Adipocyte (in vitro differentiated cells): ENCODE measurements at regions not wholly inside any gene's neighbourhood (a gene's known extent, or its start where the extent isn't known, plus 50 kb on each side); places are given as distances from the start of the nearest gene placed in this dataset.

ENCODE experiments used
- DNase-seq: peaks from one replicate; pipeline ENCODE4 v3.0.0-alpha.2; 2015; ENCODE audit warnings: low read depth
- H3K27me3 ChIP-seq: replicated peaks from 2 replicates; pipeline ENCODE4 v1.7.0; 2013; ENCODE audit warnings: mild to moderate bottlenecking, low read length, moderate library complexity; ENCODE audit not compliant: control insufficient read depth, insufficient read depth
- H3K36me3 ChIP-seq: 2 replicates; pipeline ENCODE4 v1.7.0; 2013; ENCODE audit warnings: low read length, mild to moderate bottlenecking, moderate library complexity; ENCODE audit not compliant: control insufficient read depth, insufficient read depth, severe bottlenecking
- H3K4me1 ChIP-seq: 2 replicates; pipeline ENCODE4 v1.7.0; 2013; ENCODE audit warnings: mild to moderate bottlenecking, low read length, moderate library complexity; ENCODE audit not compliant: control insufficient read depth, insufficient read depth
- H3K4me3 ChIP-seq: 2 replicates; pipeline ENCODE4 v1.7.0; 2013; ENCODE audit warnings: mild to moderate bottlenecking, low read length, moderate library complexity
- H3K9ac ChIP-seq: 2 replicates; pipeline ENCODE4 v1.7.0; 2013; ENCODE audit warnings: mild to moderate bottlenecking, low read length, moderate library complexity
- H3K9me3 ChIP-seq: 2 replicates; pipeline ENCODE4 v1.7.0; 2013; ENCODE audit warnings: mild to moderate bottlenecking, low read length, moderate library complexity; ENCODE audit not compliant: control insufficient read depth

DNA sequence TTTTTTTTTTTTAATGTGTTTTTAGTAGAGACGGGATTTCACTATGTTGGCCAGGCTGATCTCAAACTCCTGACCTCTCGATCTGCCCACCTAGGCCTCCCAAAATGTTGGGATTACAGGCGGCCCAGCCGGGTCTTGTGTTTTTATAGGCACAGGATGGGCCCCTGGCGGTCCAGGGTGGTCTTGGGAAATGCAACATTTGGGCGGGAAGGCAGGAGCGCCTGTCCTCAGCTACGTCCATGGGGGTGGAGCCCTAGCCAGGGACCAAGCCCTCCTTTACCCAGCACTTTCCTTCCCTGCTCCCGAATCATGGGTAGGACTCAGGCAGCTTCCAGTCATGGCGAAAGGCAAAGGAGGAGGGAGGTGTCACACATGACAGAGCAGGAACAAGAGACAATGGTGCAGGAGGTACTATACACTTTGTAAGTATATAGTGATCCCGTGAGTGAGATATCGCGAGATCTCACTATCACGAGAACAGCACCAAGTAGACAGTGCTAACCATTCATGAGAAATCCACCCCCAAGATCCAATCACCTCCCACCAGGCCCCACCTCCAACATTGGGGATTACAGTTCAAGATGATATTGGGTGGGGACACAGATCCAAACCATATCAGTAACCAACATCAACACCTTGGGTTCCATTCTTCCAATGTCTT, 226.7 kb upstream of the WSCD1 start:
- no peaks in the 10 kb centered on the region for H3K36me3 ChIP-seq
- no peak overlapping the region for H3K4me3 ChIP-seq
- H3K27me3 ChIP-seq, result no peaks in the 10 kb centered on the region
- no peaks in the 10 kb centered on the region for H3K4me1 ChIP-seq
- H3K9me3 ChIP-seq, result no peaks in the 10 kb centered on the region
- DNase-seq, result no peak
- no peak overlapping the region for H3K9ac ChIP-seq

DNA sequence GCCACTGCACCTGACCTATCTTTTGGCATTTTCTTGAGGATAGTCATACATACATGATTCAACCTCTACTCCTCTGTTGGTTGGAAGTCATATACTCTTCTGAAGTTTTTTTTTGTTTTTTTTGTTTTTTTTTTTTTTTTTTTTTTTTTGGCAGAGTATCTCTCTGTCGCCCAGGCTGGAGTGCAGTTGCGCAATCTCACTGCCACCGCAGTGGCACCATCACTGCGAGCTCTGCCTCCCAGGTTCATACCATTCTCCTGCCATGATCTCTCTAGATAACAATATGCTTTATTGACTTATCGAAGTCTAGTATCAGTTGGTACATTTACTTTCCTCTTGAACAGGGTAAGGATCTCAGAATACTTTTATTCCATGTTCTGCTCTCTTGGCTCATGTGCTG, 224.2 kb upstream of the WSCD1 start:
- H3K9me3 ChIP-seq, result no peaks in the 10 kb centered on the region
- no peak for DNase-seq

DNA sequence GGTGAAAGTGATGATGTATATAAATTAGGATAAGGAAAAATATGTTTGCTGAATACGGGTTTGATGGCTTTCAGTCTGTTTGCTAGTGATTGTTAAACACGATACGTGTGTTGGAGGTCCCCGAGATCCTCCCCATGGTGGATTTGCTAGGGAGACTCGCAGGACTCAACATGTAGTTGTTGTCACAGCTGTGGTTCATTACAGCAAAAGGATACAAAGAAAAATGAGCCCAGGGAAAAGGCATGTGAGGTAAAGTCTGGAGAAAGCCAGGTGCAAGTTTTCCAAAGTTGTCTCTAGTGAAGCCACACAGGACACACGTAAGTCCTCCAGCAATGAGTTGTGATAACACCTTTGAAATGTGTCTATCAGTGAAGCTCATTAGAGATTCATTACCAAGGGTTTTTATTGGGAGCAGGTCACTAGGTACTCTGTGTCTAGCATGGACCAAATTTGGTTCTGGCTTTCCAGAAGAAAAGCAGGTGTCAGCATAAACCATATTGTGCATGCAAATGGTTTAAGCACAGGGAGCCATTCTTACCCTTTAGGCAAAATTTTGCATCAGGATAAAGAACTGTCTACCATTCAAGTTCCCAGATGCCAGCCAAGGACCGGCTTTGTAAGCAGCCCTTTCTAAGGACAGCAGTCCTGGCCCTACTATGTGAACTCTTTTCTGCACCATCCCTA, 215.2 kb upstream of the WSCD1 start:
- Histone ChIP-seq H3K36me3 (no peaks in the 10 kb centered on the region), H3K27me3 (no peaks in the 10 kb centered on the region)

More for the DNA sequence above, 224.2 kb upstream of the WSCD1 start:
- Histone ChIP-seq H3K4me3 (no peak overlapping the region), H3K9ac (no peak overlapping the region), H3K36me3 (no peaks in the 10 kb centered on the region), H3K27me3 (no peaks in the 10 kb centered on the region), H3K4me1 (no peaks in the 10 kb centered on the region)

DNA sequence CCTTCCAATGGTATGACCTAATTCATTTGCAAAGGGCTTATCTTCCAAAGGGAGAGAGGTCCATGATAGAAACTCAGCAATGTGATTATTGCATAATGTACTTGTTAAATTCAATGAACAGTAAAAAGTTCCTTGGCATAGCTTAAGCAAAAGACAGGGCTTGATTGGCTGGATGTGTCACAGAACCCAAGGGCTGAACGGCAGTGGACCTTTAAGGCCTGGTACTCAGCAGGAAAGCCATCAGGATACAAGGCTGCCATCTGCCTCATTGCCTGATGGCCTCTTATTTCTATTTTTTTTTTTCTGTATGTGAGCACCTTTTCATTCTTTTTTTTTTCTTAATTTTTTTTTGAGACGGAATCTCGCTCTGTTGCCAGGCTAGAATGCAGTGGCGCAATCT, 208.9 kb upstream of the WSCD1 start:
- H3K27me3 ChIP-seq, result peaks cover 16% of the 10 kb centered on the region
- H3K4me1 ChIP-seq, result no peaks in the 10 kb centered on the region
- H3K9ac ChIP-seq, result no peak overlapping the region
- no peaks in the 10 kb centered on the region for H3K36me3 ChIP-seq
- peaks cover 3% of the 10 kb centered on the region for H3K9me3 ChIP-seq
- no peak overlapping the region for H3K4me3 ChIP-seq
- no peak for DNase-seq

More for the DNA sequence above, 215.2 kb upstream of the WSCD1 start:
- H3K9me3 ChIP-seq, result no peaks in the 10 kb centered on the region
- no peak overlapping the region for H3K4me3 ChIP-seq
- H3K9ac ChIP-seq, result no peak overlapping the region
- no peak for DNase-seq
- H3K4me1 ChIP-seq, result no peaks in the 10 kb centered on the region

DNA sequence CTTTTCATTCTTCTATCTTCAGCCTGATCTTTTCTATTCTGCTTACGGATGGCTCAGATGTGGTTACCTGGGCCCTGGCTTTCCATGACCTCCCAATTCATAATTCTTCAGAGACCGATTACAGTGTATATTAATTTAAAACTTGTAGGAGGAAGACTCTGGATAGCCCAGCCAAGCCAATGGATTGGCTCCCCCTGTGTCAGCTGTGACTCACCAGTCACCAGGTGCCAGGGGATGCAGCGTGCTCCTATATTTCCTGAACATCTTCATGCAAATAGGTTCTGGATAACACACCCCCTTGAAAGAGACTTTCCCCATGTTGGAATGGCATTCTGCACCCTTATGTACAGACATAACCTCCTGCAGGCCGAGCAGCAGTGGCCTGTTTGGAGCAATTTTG, 208.3 kb upstream of the WSCD1 start:
- Histone ChIP-seq H3K9me3 (peaks cover 3% of the 10 kb centered on the region), H3K4me3 (no peak overlapping the region), H3K36me3 (no peaks in the 10 kb centered on the region), H3K27me3 (peaks cover 20% of the 10 kb centered on the region), H3K9ac (no peak overlapping the region), H3K4me1 (no peaks in the 10 kb centered on the region)
- DNase-seq, result no peak

DNA sequence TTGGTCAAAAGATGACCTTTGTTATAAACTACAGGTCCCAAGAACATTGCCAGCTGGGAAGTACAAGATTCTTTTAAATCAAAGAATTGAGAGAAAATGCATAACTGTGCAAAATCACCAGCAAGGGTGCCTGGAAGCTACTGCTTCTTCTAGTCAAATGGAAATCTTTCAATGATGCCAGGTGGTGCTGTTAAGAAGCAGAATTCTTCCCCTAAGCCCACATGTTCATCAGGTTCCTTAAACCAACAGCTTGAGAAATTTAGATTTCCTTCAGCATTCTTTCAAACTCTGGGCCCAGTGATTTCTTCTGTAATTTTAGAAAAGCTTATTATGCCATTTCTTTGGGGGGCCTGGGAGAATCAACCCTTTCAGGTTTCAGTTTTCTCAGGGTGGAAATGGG, 207.8 kb upstream of the WSCD1 start:
- Histone ChIP-seq H3K36me3 (no peaks in the 10 kb centered on the region), H3K9me3 (peaks cover 3% of the 10 kb centered on the region), H3K9ac (no peak overlapping the region), H3K27me3 (peaks cover 25% of the 10 kb centered on the region), H3K4me3 (no peak overlapping the region), H3K4me1 (no peaks in the 10 kb centered on the region)
- no peak for DNase-seq

DNA sequence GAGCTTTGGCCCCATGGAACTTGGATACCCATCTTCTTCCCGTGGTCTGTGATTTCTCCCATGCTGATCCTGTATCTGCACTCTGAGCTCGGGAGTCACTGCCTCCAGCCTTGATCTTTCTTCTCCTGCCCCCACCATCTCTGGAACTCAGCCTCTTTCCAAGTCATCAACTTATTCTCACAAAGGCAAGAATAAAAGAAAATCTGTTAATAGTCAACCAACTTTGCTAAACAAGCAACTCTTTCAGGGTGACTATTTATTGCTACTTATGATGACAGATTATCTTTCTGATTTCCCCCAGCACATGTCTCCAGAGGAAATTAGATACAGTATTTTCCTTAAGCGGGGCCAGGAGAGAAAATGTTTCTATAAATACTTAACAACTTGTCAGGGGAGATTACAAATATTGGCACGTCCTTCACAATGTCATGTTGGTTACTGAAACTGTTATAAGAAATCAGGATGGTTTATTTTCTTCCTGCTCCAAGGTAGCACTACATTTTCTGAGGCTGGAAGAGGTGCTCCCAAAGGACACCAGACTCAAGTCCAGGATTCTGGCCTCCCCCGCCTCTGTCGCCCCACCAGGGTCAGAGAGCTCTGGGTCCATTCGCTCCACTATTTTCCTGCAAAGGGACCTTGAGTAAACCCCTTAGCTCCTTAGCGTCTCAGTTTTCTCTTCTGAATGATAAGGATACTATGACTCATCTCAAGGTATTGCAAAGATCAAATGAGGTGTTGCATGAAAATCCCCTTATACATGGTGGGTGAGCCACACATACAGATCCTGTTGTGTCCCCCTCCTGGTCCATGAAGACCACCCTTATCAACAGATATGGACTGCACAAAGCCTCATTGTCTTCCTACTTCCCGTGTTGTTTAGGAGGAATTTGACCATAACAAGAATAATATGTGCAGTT, 205.2 kb upstream of the WSCD1 start:
- Histone ChIP-seq H3K27me3 (peaks cover 27% of the 10 kb centered on the region), H3K36me3 (no peaks in the 10 kb centered on the region), H3K4me3 (no peak overlapping the region), H3K9ac (no peak overlapping the region), H3K4me1 (no peaks in the 10 kb centered on the region), H3K9me3 (peaks cover 3% of the 10 kb centered on the region)
- DNase-seq, result no peak

DNA sequence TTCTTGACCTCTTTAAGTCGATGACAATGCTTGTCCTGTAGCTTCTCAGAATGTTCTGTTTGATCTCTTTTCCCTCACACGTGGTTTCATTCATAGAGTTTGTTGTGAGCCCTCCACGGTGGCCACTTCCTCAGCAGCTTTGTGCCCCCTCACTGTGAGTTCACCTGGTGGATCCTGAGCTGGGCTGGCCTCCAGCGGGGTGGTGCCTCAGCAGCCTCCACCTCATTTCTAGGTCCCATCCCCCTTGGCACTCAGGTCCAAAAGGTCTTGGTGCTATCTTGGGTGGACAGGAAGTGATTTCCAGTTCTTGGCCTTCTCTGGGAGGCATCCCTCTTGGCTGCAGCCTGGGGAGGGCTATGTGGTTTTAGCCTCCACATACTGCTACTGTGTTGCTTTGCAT, 203.2 kb upstream of the WSCD1 start:
- peaks cover 27% of the 10 kb centered on the region for H3K27me3 ChIP-seq
- no peaks in the 10 kb centered on the region for H3K36me3 ChIP-seq
- peaks cover 3% of the 10 kb centered on the region for H3K9me3 ChIP-seq
- H3K4me1 ChIP-seq, result no peaks in the 10 kb centered on the region
- no peak overlapping the region for H3K9ac ChIP-seq
- no peak for DNase-seq
- no peak overlapping the region for H3K4me3 ChIP-seq

DNA sequence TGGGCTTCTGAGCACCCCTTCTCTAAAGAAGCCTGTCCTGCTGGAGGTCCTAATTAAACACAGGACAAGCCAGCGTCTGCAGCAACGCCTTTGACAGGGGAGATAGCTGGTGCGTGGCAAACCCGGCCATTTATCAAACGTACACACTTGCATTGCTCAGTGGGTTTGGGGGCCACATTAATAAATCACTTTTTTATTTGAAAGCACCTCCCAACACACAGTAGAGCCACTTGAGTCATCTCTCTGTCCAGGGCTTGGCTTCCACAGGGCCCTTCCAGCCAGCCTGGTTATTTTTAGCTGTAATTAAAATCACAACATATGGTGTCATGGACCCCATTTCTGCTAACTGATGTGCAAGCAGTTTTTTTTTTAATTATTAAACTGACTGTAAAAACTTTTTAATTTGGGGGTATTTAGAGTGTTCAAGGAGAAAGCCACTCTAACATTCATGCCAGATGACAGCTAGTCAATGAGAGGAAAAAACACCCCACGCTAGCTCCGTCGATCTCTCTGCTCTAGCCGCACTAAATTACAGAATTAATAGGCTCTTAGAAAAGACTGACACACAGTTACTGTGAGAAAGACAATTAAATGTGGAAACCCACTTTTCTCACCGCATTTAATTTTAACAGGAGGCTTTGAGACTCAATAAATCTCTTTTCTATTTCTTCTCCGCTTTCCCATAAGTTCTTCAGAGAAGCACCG, 201.0 kb upstream of the WSCD1 start:
- peaks cover 34% of the 10 kb centered on the region for H3K27me3 ChIP-seq
- peaks cover 3% of the 10 kb centered on the region for H3K9me3 ChIP-seq
- no peak overlapping the region for H3K4me3 ChIP-seq
- DNase-seq, result no peak
- H3K9ac ChIP-seq, result no peak overlapping the region
- H3K36me3 ChIP-seq, result no peaks in the 10 kb centered on the region
- H3K4me1 ChIP-seq, result no peaks in the 10 kb centered on the region

DNA sequence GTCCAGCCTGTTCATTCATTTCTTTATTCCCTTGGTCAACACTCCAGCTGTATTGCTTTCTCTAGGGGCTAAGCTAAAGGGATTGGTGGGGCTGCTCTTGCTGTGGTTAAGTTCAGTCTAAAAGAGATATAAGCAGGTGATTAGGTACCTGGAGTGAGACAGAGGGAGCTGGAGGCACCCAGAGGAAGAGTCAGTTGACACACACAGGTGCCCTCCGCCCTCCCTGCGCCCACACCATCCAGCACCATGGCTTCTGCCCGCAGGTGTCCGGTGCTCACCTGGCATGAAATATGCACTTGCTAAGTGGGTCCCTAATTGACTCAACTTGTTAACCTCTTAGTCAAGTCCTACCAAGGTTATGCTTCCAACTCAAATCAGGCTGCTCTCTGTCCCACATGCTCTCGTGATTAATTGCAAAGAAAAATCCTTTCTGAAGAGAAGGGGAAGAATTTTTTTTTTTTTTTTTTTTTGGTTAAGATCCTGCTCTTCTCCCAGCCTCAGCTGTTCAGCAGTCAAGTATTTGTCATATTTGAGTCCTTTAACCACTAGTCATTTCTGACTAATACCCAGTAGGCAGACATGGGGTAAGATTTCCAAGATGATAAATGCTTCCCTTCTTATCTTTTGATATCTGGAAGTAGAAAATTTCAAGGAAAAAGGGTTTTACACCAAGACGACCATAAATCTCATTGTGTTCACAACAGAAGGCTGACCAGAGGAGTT, 199.8 kb upstream of the WSCD1 start:
- H3K27me3 ChIP-seq, result peaks cover 30% of the 10 kb centered on the region
- H3K4me3 ChIP-seq, result no peak overlapping the region
- H3K9ac ChIP-seq, result no peak overlapping the region
- H3K9me3 ChIP-seq, result no peaks in the 10 kb centered on the region
- DNase-seq, result no peak
- H3K4me1 ChIP-seq, result no peaks in the 10 kb centered on the region
- H3K36me3 ChIP-seq, result no peaks in the 10 kb centered on the region
